Gastroesophageal sphincter (tissue), 4 donors: ENCODE measurements at regions not wholly inside any gene's neighbourhood (a gene's known extent, or its start where the extent isn't known, plus 50 kb on each side); places are given as distances from the start of the nearest gene placed in this dataset.

Experiments
- ATAC-seq: fragments of 150-250 bp; one replicate; pipeline ENCODE4 v1.9.1; 2016; ENCODE audit warnings: mild to moderate bottlenecking, moderate library complexity
- H3K27ac ChIP-seq, 4 donors: fragments of 200-600 bp; sonication (generic) in 3 of 4; 1 replicate in 3 of 4; 2 replicates in 1 of 4; pipeline ENCODE4 v1.5.1; 2016 to 2019
- H3K27me3 ChIP-seq: fragments of 200-600 bp; sonication (generic); one replicate; pipeline ENCODE4 v1.5.1; 2019
- H3K36me3 ChIP-seq, 2 donors: fragments of 200-600 bp; sonication (generic); one replicate each; pipeline ENCODE4 v1.5.1; 2019; ENCODE audit warnings: control low read depth in 1 of 2
- H3K4me1 ChIP-seq, 3 donors: fragments of 200-600 bp; sonication (generic); 1 replicate in 2 of 3; 2 replicates in 1 of 3; pipeline ENCODE4 v1.5.1; 2016 to 2019; ENCODE audit warnings: control low read depth in 2 of 3
- H3K4me3 ChIP-seq, 2 donors: fragments of 200-600 bp; sonication (generic); one replicate each; pipeline ENCODE4 v1.5.1; 2019; ENCODE audit warnings: mild to moderate bottlenecking in 1 of 2, moderate library complexity in 1 of 2
- H3K9me3 ChIP-seq, 3 donors: fragments of 200-600 bp; sonication (generic); one replicate each; pipeline ENCODE4 v1.5.1; 2017 to 2019; ENCODE audit warnings: control low read depth in 2 of 3
- CTCF ChIP-seq, 4 experiments: fragments of 200-600 bp in 2 of 4; fragments of 450-650 bp in 2 of 4; sonication (generic) in 1 of 4; IDR thresholded peaks; one replicate each; pipeline ENCODE4 v1.5.1; 2017 to 2019; ENCODE audit warnings: antibody characterized with exemption in 4 of 4, mild to moderate bottlenecking in 2 of 4, moderate library complexity in 2 of 4
- EP300 ChIP-seq: sonication (generic); formaldehyde crosslinking; IDR thresholded peaks from one replicate; pipeline ENCODE4 v1.6.1; 2017; ENCODE audit warnings: antibody characterized with exemption, mild to moderate bottlenecking
- POLR2A ChIP-seq, 2 donors: fragments of 450-650 bp; IDR thresholded peaks; one replicate each; pipeline ENCODE4 v1.6.1; 2017; ENCODE audit warnings: antibody characterized with exemption in 2 of 2, mild to moderate bottlenecking in 2 of 2, moderate library complexity in 1 of 2
- POLR2AphosphoS5 ChIP-seq: sonication (generic); formaldehyde crosslinking; IDR thresholded peaks from one replicate; pipeline ENCODE4 v1.6.1; 2017; ENCODE audit warnings: antibody characterized with exemption
- WGBS, 2 donors: methylation state at CpG; one replicate each; pipeline ENCODE4 v1.1.5; 2018; ENCODE audit warnings: low coverage in 1 of 2; 5-methylcytosine and 5-hydroxymethylcytosine counted together

GRCh38 chr4:23234018-23234417 is 541.3 kb downstream of the GBA3 start:
- Histone ChIP-seq H3K27me3 (no peaks in the 10 kb centered on the region), H3K4me1 (no peaks in the 10 kb centered on the region), H3K9me3 (no peaks in the 10 kb centered on the region), H3K36me3 (no peaks in the 10 kb centered on the region), H3K27ac (no peak overlapping the region), H3K4me3 (no peak overlapping the region)
- TF ChIP-seq EP300 (no peak), POLR2AphosphoS5 (no peak), CTCF (IDR thresholded peaks at IDR 0.05) (no peak), POLR2A (IDR thresholded peaks at IDR 0.05) (no peak)
- WGBS, 2 donors = 17 to 58% methylated on average over 1 to 2 of the region's 2 CpGs
- ATAC-seq = no peak

GRCh38 chr4:23233596-23233995 is 540.9 kb downstream of the GBA3 start:
- Histone ChIP-seq H3K4me1 (no peaks in the 10 kb centered on the region), H3K9me3 (no peaks in the 10 kb centered on the region), H3K27ac (no peak overlapping the region), H3K4me3 (no peak overlapping the region), H3K36me3 (no peaks in the 10 kb centered on the region), H3K27me3 (no peaks in the 10 kb centered on the region)
- TF ChIP-seq EP300 (no peak), POLR2A (IDR thresholded peaks at IDR 0.05) (no peak), CTCF (IDR thresholded peaks at IDR 0.05) (no peak), POLR2AphosphoS5 (no peak)
- no peak for ATAC-seq
- 85 to 88% methylated on average over 1 of the region's 1 CpG for WGBS, 2 donors

GRCh38 chr4:23232987-23233386 is 540.2 kb downstream of the GBA3 start:
- H3K4me1 ChIP-seq = no peaks in the 10 kb centered on the region
- no peak overlapping the region for H3K27ac ChIP-seq
- no peaks in the 10 kb centered on the region for H3K9me3 ChIP-seq
- H3K36me3 ChIP-seq = no peaks in the 10 kb centered on the region
- TF ChIP-seq POLR2A (IDR thresholded peaks at IDR 0.05) (no peak), EP300 (no peak), POLR2AphosphoS5 (no peak), CTCF (IDR thresholded peaks at IDR 0.05) (no peak)
- no peak overlapping the region for H3K4me3 ChIP-seq
- H3K27me3 ChIP-seq = no peaks in the 10 kb centered on the region
- 81 to 82% methylated on average over 2 of the region's 2 CpGs for WGBS, 2 donors
- ATAC-seq = no peak

- no peaks in the 10 kb centered on the region for H3K27me3 ChIP-seq
- no peaks in the 10 kb centered on the region for H3K9me3 ChIP-seq
- H3K4me3 ChIP-seq = no peak overlapping the region
- no peak for ATAC-seq
- no peaks in the 10 kb centered on the region for H3K36me3 ChIP-seq
- WGBS, 2 donors = 78 to 85% methylated on average over 1 of the region's 1 CpG
- TF ChIP-seq CTCF (IDR thresholded peaks at IDR 0.05) (no peak), POLR2AphosphoS5 (no peak), POLR2A (IDR thresholded peaks at IDR 0.05) (no peak), EP300 (no peak)
- H3K4me1 ChIP-seq = no peaks in the 10 kb centered on the region
- no peak overlapping the region for H3K27ac ChIP-seq
These were observed 532.8 kb downstream of the GBA3 start for GRCh38 chr4:23225564-23225963.

GRCh38 chr4:23224684-23225420 is 532.1 kb downstream of the GBA3 start:
- H3K4me1 ChIP-seq = no peaks in the 10 kb centered on the region
- no peaks in the 10 kb centered on the region for H3K27me3 ChIP-seq
- WGBS, 2 donors = 50 to 51% methylated on average over 4 of the region's 4 CpGs
- H3K4me3 ChIP-seq = no peak overlapping the region
- no peak overlapping the region for H3K27ac ChIP-seq
- TF ChIP-seq CTCF (IDR thresholded peaks at IDR 0.05) = no peak
- no peak for TF ChIP-seq POLR2AphosphoS5
- no peak for TF ChIP-seq EP300
- no peak for TF ChIP-seq POLR2A (IDR thresholded peaks at IDR 0.05)
- no peaks in the 10 kb centered on the region for H3K9me3 ChIP-seq
- H3K36me3 ChIP-seq = no peaks in the 10 kb centered on the region
- no peak for ATAC-seq
